GM12878 (cell line): ENCODE measurements at regions not wholly inside any gene's neighbourhood (a gene's known extent, or its start where the extent isn't known, plus 50 kb on each side); places are given as distances from the start of the nearest gene placed in this dataset.

Experiments
- ATAC-seq: fragments of 200-7000 bp; cut with Tn5 transposase; 3 replicates; pipeline ENCODE4 v1.9.1; 2020; ENCODE audit warnings: mild to moderate bottlenecking, moderate library complexity
- BruUV-seq: library from RNA; stranded (reverse); fragments of 400-500 nt; replicated peaks from 2 replicates; lab custom pipeline; 2021; lab: Mats Ljungman, UMichigan
- CTCF ChIA-PET: fragments of 300-600 bp; sonication (Branson Sonifier 250); formaldehyde crosslinking; extraction: SDS; loops from one replicate; lab custom pipeline; 2021; ENCODE audit warnings: inconsistent platforms; lab: Yijun Ruan, JAX
- POLR2A ChIA-PET: fragments of 350-600 bp; formaldehyde crosslinking; extraction: SDS; loops from one replicate; lab custom pipeline; 2021; ENCODE audit warnings: inconsistent platforms; lab: Charles Lee
- RAD21 ChIA-PET: fragments of 300-600 bp; sonication (Branson Sonifier 250); formaldehyde crosslinking; loops from one replicate; lab custom pipeline; 2023; ENCODE audit warnings: antibody characterized with exemption; ENCODE audit not compliant: unreplicated experiment; lab: Charles Lee
- SMC1A ChIA-PET: fragments of 300-600 bp; sonication (Branson Sonifier 250); formaldehyde crosslinking; loops from one replicate; lab custom pipeline; 2023; ENCODE audit not compliant: unreplicated experiment, uncharacterized antibody; lab: Charles Lee
- DNase-seq: peaks from one replicate; pipeline ENCODE4 v3.0.0-alpha.2; 2011; ENCODE audit warnings: low read depth, low spot score
- FAIRE-seq: peaks from 3 replicates; lab custom pipeline; 2011; peaks lifted over from hg19 to GRCh38; lab: Jason Lieb, UNC
- H2AFZ ChIP-seq: 2 replicates; pipeline ENCODE4 v1.6.0; 2011; ENCODE audit warnings: low read depth, low read length, control low read depth; ENCODE audit not compliant: control insufficient read depth
- H3K27ac ChIP-seq: 2 replicates; pipeline ENCODE4 v1.5.1; 2011; ENCODE audit warnings: control low read depth; ENCODE audit not compliant: control insufficient read depth, insufficient read depth
- H3K27me3 ChIP-seq, 2 experiments: replicated peaks in 1 of 2; 2 replicates each; pipeline versions ENCODE4 v1.6.0 to v1.6.1; 2011; ENCODE audit warnings: low read length in 1 of 2; ENCODE audit not compliant: control insufficient read depth in 2 of 2, insufficient read depth in 2 of 2
- H3K36me3 ChIP-seq, 2 experiments: 2 replicates each; pipeline ENCODE4 v1.5.1; 2011; ENCODE audit warnings: low read length in 1 of 2; ENCODE audit not compliant: control insufficient read depth in 2 of 2, insufficient read depth in 2 of 2
- H3K4me1 ChIP-seq: 2 replicates; pipeline ENCODE4 v1.6.1; 2011; ENCODE audit warnings: mild to moderate bottlenecking, low read length, moderate library complexity, mixed read lengths; ENCODE audit not compliant: control insufficient read depth, insufficient read depth
- H3K4me2 ChIP-seq: 2 replicates; pipeline ENCODE4 v1.6.0; 2011; ENCODE audit warnings: control low read depth; ENCODE audit not compliant: control insufficient read depth, insufficient read depth
- H3K4me3 ChIP-seq: fragments of 200-600 bp; sonication (generic); 2 replicates; pipeline ENCODE4 v1.5.1; 2016
- H3K79me2 ChIP-seq: 2 replicates; pipeline ENCODE4 v1.6.0; 2011; ENCODE audit warnings: low read length; ENCODE audit not compliant: control insufficient read depth, insufficient read depth
- H3K9ac ChIP-seq: 2 replicates; pipeline ENCODE4 v1.8.0; 2011; ENCODE audit warnings: low read length, control low read depth, mixed read lengths; ENCODE audit not compliant: control insufficient read depth, insufficient read depth
- H3K9me3 ChIP-seq: replicated peaks from 3 replicates; pipeline ENCODE4 v1.5.1; 2011; ENCODE audit warnings: mild to moderate bottlenecking, low read length; ENCODE audit not compliant: control insufficient read depth, insufficient read depth
- H4K20me1 ChIP-seq: 2 replicates; pipeline ENCODE4 v1.6.0; 2011; ENCODE audit not compliant: control insufficient read depth, insufficient read depth
- BHLHE40 ChIP-seq, 2 experiments: fragments of 450-650 bp in 1 of 2; IDR thresholded peaks; 2 replicates each; pipeline ENCODE4 v1.6.1; 2011 to 2017; ENCODE audit warnings: low read depth in 2 of 2, borderline replicate concordance in 1 of 2, improper control_type of control experiment in 1 of 2, low read length in 1 of 2, mild to moderate bottlenecking in 1 of 2
- CBFB ChIP-seq: IDR thresholded peaks from 2 replicates; pipeline ENCODE4 v1.6.1; 2016; ENCODE audit warnings: antibody characterized with exemption, low read depth
- KLF5 ChIP-seq: fragments of 450-650 bp; IDR thresholded peaks from 2 replicates; pipeline ENCODE4 v1.6.1; 2014; ENCODE audit warnings: mild to moderate bottlenecking; ENCODE audit not compliant: partially characterized antibody
- MEF2B ChIP-seq: fragments of 450-650 bp; IDR thresholded peaks from 2 replicates; pipeline ENCODE4 v1.6.1; 2018; ENCODE audit warnings: mild to moderate bottlenecking, moderate library complexity; ENCODE audit not compliant: partially characterized antibody, poor library complexity, severe bottlenecking
- MYC ChIP-seq: IDR thresholded peaks from 2 replicates; pipeline ENCODE4 v1.6.1; 2011; ENCODE audit warnings: mild to moderate bottlenecking, low read length, moderate library complexity, inconsistent platforms; ENCODE audit not compliant: insufficient read depth, insufficient replicate concordance, insufficient read length, severe bottlenecking
- NBN ChIP-seq: fragments of 450-650 bp; IDR thresholded peaks from 2 replicates; pipeline ENCODE4 v1.6.1; 2016
- NR2C2 ChIP-seq: IDR thresholded peaks from 2 replicates; pipeline ENCODE4 v1.6.1; 2011; ENCODE audit warnings: borderline replicate concordance, low read depth; ENCODE audit not compliant: control insufficient read depth, insufficient read length
- POLR2AphosphoS2 ChIP-seq: IDR thresholded peaks from 2 replicates; pipeline ENCODE4 v1.6.1; 2011; ENCODE audit warnings: low read depth, mild to moderate bottlenecking, low read length, improper control_type of control experiment, moderate library complexity
- RBBP5 ChIP-seq: fragments of 200-600 bp; sonication (generic); conservative IDR thresholded peaks from 2 replicates; pipeline ENCODE4 v1.6.1; 2016
- YBX1 ChIP-seq: fragments of 450-650 bp; IDR thresholded peaks from 2 replicates; pipeline ENCODE4 v1.6.1; 2016; ENCODE audit warnings: antibody characterized with exemption
- WGBS: methylation state at CpG from one replicate; pipeline ENCODE4 v1.1.6; 2016; ENCODE audit warnings: low lambda C conversion rate; ENCODE audit not compliant: insufficient replicate concordance, insufficient coverage; ENCODE audit errors: missing lambda C conversion rate; 5-methylcytosine and 5-hydroxymethylcytosine counted together
- in situ Hi-C: fragments of 300-500 bp; cut with MboI; formaldehyde crosslinking; loops from 9 replicates; pipeline ENCODE4 v1.14.3; 2018; ENCODE audit warnings: mixed read lengths
- intact Hi-C: fragments of 100-400 bp; cut with micrococcal nuclease; formaldehyde crosslinking; loops from one replicate; pipeline ENCODE4 v1.14.2; 2022; ENCODE audit not compliant: unreplicated experiment
- TF ChIP-seq, protein P1 (sequence below): fragments of 450-650 bp; formaldehyde crosslinking; IDR thresholded peaks from 2 replicates; pipeline ENCODE4 v1.4.0; 2020; ENCODE audit warnings: mild to moderate bottlenecking, moderate library complexity
- TF ChIP-seq, protein P2 (sequence below): IDR thresholded peaks from 2 replicates; pipeline ENCODE4 v1.6.1; 2012; ENCODE audit warnings: low read depth, low read length, improper control_type of control experiment
- TF ChIP-seq, protein P3 (sequence below): IDR thresholded peaks from 2 replicates; pipeline ENCODE4 v1.6.1; 2011; ENCODE audit warnings: low read depth, low read length, improper control_type of control experiment, borderline replicate concordance
- TF ChIP-seq, protein P4 (sequence below): fragments of 450-650 bp; IDR thresholded peaks from 2 replicates; pipeline ENCODE4 v1.6.1; 2016; ENCODE audit warnings: mild to moderate bottlenecking
- TF ChIP-seq, protein P5 (sequence below): fragments of 450-650 bp; IDR thresholded peaks from 2 replicates; pipeline ENCODE4 v1.6.1; 2017; ENCODE audit warnings: low read depth, mild to moderate bottlenecking, moderate library complexity

DNA sequence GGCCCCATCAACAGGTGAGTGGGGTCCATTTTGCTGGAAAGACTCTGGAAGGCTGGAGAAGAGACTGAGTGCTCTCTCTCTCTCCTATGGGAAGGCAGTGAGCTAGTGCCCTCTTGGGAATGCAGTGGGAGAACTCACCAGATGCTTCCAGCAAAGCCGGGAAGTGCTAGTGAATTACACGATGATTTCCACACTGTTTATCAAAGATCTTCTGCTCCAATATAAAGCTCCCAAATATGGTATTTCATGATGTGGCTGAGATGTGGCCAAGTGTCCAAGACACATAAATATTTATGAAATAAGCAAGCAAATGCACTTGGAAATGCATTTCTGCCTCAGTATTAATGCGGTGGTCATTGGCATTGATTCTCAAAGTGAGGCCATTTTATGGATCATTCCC is 135.9 kb downstream of the VAPA start:
- ChIA-PET RAD21 (no interaction called here), SMC1A (no interaction called here), POLR2A (no interaction called here), CTCF (no interaction called here)
- Histone ChIP-seq H3K36me3 (no peaks in the 10 kb centered on the region), H4K20me1 (no peaks in the 10 kb centered on the region), H3K4me3 (no peak overlapping the region), H3K27me3 (peaks cover 0 to 2% of the 10 kb centered on the region in 2 experiments; a peak in 1 of 4 replicates), H2AFZ (no peak overlapping the region), H3K4me1 (no peaks in the 10 kb centered on the region), H3K79me2 (no peaks in the 10 kb centered on the region), H3K4me2 (no peak overlapping the region), H3K27ac (no peak overlapping the region), H3K9ac (no peak overlapping the region), H3K9me3 (no peaks in the 10 kb centered on the region)
- ATAC-seq: no peak
- in situ Hi-C loops (no loop called here), intact Hi-C loops (no loop called here)
- 90% methylated on average over 3 of the region's 3 CpGs for WGBS
- TF ChIP-seq, protein P1, sequence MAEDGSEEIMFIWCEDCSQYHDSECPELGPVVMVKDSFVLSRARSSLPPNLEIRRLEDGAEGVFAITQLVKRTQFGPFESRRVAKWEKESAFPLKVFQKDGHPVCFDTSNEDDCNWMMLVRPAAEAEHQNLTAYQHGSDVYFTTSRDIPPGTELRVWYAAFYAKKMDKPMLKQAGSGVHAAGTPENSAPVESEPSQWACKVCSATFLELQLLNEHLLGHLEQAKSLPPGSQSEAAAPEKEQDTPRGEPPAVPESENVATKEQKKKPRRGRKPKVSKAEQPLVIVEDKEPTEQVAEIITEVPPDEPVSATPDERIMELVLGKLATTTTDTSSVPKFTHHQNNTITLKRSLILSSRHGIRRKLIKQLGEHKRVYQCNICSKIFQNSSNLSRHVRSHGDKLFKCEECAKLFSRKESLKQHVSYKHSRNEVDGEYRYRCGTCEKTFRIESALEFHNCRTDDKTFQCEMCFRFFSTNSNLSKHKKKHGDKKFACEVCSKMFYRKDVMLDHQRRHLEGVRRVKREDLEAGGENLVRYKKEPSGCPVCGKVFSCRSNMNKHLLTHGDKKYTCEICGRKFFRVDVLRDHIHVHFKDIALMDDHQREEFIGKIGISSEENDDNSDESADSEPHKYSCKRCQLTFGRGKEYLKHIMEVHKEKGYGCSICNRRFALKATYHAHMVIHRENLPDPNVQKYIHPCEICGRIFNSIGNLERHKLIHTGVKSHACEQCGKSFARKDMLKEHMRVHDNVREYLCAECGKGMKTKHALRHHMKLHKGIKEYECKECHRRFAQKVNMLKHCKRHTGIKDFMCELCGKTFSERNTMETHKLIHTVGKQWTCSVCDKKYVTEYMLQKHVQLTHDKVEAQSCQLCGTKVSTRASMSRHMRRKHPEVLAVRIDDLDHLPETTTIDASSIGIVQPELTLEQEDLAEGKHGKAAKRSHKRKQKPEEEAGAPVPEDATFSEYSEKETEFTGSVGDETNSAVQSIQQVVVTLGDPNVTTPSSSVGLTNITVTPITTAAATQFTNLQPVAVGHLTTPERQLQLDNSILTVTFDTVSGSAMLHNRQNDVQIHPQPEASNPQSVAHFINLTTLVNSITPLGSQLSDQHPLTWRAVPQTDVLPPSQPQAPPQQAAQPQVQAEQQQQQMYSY: no peak
- TF ChIP-seq, protein P2, sequence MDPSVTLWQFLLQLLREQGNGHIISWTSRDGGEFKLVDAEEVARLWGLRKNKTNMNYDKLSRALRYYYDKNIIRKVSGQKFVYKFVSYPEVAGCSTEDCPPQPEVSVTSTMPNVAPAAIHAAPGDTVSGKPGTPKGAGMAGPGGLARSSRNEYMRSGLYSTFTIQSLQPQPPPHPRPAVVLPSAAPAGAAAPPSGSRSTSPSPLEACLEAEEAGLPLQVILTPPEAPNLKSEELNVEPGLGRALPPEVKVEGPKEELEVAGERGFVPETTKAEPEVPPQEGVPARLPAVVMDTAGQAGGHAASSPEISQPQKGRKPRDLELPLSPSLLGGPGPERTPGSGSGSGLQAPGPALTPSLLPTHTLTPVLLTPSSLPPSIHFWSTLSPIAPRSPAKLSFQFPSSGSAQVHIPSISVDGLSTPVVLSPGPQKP: no peak
- no peak for TF ChIP-seq YBX1
- TF ChIP-seq POLR2AphosphoS2: no peak
- TF ChIP-seq RBBP5: no peak
- no peak for TF ChIP-seq NR2C2
- no peak for TF ChIP-seq MYC
- TF ChIP-seq CBFB: no peak
- TF ChIP-seq, protein P3, sequence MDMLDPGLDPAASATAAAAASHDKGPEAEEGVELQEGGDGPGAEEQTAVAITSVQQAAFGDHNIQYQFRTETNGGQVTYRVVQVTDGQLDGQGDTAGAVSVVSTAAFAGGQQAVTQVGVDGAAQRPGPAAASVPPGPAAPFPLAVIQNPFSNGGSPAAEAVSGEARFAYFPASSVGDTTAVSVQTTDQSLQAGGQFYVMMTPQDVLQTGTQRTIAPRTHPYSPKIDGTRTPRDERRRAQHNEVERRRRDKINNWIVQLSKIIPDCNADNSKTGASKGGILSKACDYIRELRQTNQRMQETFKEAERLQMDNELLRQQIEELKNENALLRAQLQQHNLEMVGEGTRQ: no peak
- TF ChIP-seq KLF5: no peak
- TF ChIP-seq MEF2B: no peak
- no peak for TF ChIP-seq NBN
- TF ChIP-seq, protein P4, sequence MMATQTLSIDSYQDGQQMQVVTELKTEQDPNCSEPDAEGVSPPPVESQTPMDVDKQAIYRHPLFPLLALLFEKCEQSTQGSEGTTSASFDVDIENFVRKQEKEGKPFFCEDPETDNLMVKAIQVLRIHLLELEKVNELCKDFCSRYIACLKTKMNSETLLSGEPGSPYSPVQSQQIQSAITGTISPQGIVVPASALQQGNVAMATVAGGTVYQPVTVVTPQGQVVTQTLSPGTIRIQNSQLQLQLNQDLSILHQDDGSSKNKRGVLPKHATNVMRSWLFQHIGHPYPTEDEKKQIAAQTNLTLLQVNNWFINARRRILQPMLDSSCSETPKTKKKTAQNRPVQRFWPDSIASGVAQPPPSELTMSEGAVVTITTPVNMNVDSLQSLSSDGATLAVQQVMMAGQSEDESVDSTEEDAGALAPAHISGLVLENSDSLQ: no peak
- TF ChIP-seq, protein P5, sequence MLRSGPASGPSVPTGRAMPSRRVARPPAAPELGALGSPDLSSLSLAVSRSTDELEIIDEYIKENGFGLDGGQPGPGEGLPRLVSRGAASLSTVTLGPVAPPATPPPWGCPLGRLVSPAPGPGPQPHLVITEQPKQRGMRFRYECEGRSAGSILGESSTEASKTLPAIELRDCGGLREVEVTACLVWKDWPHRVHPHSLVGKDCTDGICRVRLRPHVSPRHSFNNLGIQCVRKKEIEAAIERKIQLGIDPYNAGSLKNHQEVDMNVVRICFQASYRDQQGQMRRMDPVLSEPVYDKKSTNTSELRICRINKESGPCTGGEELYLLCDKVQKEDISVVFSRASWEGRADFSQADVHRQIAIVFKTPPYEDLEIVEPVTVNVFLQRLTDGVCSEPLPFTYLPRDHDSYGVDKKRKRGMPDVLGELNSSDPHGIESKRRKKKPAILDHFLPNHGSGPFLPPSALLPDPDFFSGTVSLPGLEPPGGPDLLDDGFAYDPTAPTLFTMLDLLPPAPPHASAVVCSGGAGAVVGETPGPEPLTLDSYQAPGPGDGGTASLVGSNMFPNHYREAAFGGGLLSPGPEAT: no peak
- no peak for TF ChIP-seq BHLHE40 (IDR thresholded peaks at IDR 0.05; ENCODE audit: borderline replicate concordance in 1 of 2, low read depth in 2 of 2, low read length in 1 of 2)
- BruUV-seq: no TSS peak
- FAIRE-seq: no peak
- no peak for DNase-seq
